H54 (cell line): ENCODE measurements at regions not wholly inside any gene's neighbourhood (a gene's known extent, or its start where the extent isn't known, plus 50 kb on each side); places are given as distances from the start of the nearest gene placed in this dataset.

Experiments used
- DNase-seq: peaks from one replicate; pipeline ENCODE4 v3.0.0; 2011; ENCODE audit warnings: low spot score, mixed read lengths; ENCODE audit not compliant: insufficient read length
- FAIRE-seq: peaks from 3 replicates; lab custom pipeline; 2011; peaks lifted over from hg19 to GRCh38; lab: Jason Lieb, UNC
- POLR2A ChIP-seq: IDR thresholded peaks from 2 replicates; pipeline ENCODE4 v1.6.1; 2011; ENCODE audit warnings: low read depth, mild to moderate bottlenecking, low read length

DNA sequence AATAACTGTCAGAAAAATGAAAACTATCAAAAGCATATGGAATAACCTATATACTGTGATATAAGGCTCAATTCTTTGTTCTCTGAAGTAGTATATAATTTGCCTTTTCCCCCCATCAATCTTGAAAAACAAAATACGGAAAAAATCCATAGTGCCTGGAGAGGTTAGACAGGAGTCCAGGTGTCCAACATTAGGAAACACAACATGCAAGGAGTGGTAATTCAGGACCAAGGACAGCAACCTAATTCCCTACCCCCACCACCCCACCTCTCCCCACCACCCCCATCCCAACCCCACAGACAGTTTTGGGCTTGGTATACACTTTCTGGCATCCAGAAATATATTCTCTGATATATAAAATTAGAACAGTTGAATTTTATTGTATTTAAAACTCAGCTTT is 55.1 kb upstream of the SLC25A26 start:
- TF ChIP-seq POLR2A: no peak
- no peak for DNase-seq
- FAIRE-seq: no peak

DNA sequence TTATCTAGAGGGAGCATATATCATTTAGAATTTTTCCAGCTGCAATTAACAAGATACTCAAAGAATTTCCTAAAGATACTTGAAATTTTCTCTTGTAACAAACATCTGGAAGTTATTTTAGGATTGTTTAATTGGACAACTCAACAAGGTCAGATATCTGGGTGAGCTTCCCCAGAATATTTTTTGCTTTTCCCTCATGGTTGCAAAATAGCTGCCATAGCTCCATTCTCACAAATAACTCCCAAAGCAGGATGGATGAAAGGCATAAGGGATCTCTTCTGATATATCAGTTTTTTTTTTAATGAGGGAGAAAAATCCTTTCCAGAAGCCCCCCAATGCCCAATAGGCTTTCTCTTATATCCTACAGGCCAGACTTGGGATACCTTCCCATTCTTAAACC is 56.6 kb upstream of the SLC25A26 start:
- DNase-seq: no peak
- TF ChIP-seq POLR2A: no peak
- no peak for FAIRE-seq

DNA sequence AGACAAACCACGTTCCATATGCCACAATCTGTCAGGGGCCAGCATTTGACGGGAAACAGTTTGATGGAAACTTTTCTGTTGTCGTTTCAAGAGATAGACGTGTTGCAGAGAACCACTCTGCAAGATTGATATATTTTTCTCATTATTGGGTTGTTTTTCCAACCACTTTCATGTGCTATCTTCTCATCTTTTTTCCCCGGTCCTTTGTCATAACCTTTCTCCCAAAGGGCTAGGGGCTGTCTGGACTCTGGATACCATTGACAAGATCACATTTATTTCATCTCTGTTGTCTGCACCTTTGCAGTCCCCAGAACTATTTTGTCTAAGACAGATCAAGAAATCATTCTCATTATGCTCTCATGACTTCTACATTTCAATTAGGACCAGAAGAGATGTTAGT is 57.6 kb upstream of the SLC25A26 start:
- DNase-seq (no peak), FAIRE-seq (no peak)
- no peak for TF ChIP-seq POLR2A

DNA sequence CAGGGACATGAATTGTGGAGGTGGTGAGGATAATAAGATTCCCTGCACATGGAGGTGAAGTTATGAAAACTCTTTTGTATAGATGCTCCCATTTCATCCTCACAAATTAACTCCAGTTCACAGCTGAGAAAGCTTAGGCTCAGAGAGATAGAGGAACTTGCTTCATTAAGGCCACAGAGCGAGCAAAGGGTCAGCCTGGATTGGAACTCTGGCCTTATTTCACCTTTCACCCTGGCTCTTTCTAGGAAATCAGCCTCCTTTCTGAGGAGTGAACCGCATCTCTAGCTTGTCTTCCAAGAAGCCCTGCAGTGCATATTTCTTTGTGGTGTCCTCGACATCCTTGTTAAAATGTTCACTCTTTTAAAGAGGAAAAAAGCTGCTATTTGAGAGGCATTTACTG is 58.0 kb upstream of the SLC25A26 start:
- DNase-seq (no peak), FAIRE-seq (no peak)
- no peak for TF ChIP-seq POLR2A

DNA sequence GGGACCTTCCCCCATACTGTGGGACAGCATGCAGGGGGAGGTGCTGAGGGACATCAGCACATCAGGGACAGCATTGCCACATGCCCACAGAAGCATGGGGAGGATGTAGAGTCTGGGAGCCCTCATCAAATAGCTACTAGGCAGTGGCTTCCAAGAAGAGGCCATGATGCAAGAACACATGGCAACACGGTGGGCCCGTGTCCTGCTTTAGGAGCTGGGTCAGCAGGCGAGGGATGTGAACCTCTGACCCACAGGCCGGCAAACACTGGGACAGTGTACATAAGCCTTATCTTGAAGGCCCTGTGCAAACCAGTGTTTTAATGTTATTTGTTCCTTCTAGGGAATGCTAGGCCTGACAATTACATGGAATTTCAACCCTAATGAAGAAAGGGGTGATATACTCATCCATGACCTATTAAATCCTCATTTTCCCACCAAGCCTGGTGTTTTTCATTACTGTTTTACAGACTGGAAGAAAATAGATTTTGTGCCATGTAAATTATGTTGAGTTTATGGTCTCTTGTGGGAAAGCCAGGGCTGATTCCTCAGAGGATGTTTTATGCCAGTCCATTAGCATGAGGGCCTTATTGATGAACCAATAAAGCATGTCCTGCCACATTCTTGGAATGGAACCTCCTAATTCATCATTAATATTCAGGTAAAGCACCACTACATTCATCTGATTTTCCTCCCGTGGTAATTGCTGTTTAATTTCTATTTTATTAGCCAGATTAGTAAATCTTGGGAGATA is 61.7 kb upstream of the SLC25A26 start:
- no peak for TF ChIP-seq POLR2A
- DNase-seq (no peak), FAIRE-seq (no peak)

DNA sequence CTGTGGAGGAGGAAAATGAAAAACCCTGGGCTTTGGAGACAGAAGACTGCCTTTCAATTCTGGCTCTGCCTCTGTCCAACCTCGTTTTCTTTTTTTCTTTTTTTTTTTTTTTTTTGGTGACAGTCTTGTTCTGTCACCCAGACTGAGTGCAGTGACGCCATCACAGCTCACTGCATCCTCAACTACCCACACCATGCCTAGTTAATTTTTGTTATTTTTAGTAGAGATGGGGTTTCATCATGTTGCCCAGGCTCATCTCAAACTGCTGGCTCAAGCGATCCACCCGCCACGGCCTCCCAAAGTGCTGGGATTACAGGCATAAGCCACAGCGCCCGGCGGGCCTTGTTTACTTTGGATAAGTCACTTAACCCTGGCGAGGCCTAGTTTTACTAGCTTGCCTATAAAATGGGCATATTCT is 66.3 kb upstream of the SLC25A26 start:
- no peak for FAIRE-seq
- no peak for DNase-seq

DNA sequence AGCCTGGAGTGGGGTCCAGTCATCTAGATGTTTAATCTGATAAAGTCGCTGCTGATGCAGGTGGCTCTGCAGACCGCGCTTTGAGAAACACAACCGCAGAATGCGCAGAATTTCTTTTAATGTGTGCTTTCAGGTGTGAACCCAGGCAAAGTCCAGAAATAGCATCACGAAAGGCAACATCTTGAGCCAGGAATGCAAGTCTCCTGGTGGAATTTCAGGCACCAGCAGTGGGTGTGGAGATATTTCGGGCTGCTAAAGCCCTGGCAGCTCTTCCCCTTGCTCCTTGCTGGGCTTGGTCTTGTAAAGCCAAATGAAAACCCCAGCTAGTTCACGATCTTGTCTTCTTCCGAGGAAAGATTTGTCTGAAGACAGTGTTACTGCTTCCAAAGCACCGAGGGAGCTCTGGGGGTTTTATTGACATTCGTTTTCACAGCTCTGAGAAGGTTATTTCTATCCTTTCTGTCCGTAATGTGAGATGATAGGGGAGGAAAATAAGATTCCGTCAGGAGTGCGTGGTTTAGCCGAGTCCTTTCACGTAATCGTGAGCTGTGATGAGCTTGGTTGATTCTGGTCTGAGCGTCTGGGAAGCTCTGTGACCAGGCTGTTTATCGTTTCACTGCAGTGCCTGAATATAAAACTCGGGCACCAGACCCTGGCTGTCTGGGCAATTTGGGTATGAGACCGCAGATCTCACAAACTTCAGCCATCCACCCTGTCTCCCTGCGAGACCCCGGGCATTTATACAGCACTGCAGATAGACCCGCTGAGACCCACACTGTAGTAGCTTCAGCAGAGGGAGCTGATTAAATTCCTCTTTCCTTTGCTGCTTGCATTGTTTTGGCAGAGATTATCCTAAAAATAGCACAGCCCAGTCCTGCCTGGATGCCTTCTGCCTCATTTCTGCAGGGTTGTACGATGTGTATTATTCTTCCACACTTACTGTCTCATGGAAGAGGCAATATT is 67.0 kb upstream of the SLC25A26 start:
- FAIRE-seq (no peak), DNase-seq (no peak)

More for the DNA sequence above, 66.3 kb upstream of the SLC25A26 start:
- no peak for TF ChIP-seq POLR2A

DNA sequence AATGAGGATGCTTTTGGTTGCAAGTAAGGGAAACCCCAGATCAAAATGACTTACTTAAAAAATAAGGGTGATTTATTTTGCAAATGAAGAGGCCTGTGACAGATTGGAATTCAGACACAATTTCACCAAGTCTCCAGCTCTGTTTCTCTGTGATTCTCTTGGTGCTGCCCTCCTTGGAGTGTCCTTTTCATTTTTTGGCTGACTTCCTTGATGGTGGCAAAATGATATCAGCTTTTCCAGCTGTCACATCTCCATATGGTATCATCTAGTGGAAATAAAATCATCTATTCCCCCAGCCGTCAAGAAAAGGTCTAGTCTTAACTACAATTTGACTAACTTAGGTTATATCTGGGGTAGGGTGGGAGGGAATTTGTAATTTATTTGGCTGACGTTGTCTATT is 68.5 kb upstream of the SLC25A26 start:
- DNase-seq (no peak), FAIRE-seq (no peak)
- no peak for TF ChIP-seq POLR2A

More for the DNA sequence above, 67.0 kb upstream of the SLC25A26 start:
- no peak for TF ChIP-seq POLR2A

DNA sequence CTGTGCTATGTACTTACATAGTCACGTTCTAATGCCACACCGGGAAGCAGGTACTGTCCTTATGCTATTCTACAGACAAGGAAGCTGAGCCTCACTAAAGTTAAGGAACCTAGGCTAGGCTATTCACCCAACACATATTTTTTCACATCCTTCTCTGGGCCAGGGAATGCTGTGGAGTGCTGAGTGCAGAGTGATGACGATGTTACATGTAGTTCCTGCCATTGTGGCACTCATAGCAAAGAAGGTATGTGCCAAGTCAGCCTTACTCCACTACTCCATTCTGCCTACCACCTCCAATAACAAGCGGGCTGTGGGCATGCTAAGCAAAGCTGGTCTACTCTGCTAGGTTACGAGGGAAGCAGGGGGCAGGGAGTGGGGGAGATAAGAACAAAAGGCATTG is 69.8 kb upstream of the SLC25A26 start:
- DNase-seq: no peak
- no peak for FAIRE-seq
- TF ChIP-seq POLR2A: no peak

DNA sequence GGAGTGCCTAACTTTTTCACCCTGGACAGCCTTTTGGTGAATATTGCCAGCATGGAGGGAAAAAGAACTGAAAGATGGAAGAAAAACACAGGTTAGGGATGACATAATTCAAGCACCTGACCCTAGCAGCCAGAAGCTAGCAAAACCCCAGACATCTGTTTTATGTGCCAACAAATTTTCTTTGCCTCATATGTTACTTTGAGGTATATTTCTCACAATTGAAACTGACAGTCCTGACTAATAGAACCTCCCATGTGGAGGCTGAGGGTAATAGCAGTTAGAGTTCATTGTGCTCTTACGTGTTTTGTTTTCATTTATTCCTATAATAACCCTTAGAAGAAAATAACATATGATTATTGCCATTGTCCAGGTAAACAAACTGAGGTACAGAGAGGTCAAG is 71.5 kb upstream of the SLC25A26 start:
- no peak for DNase-seq
- no peak for FAIRE-seq
- no peak for TF ChIP-seq POLR2A

DNA sequence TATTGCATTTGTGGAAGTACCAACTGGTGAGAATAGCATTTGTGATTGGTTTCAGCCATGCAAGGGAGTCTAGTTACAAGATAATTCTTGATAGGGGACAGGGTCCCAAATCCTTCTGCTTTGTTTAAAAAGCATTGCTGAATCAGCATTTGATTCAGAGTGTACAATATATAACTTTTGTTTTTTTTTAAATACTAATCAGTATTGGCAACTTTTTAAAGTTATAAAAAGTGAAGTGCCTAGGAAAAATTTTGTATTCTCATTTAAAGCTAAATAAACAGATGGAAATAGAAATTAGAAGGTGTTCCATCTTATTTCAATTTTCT is 75.4 kb upstream of the SLC25A26 start:
- FAIRE-seq (no peak), DNase-seq (no peak)

DNA sequence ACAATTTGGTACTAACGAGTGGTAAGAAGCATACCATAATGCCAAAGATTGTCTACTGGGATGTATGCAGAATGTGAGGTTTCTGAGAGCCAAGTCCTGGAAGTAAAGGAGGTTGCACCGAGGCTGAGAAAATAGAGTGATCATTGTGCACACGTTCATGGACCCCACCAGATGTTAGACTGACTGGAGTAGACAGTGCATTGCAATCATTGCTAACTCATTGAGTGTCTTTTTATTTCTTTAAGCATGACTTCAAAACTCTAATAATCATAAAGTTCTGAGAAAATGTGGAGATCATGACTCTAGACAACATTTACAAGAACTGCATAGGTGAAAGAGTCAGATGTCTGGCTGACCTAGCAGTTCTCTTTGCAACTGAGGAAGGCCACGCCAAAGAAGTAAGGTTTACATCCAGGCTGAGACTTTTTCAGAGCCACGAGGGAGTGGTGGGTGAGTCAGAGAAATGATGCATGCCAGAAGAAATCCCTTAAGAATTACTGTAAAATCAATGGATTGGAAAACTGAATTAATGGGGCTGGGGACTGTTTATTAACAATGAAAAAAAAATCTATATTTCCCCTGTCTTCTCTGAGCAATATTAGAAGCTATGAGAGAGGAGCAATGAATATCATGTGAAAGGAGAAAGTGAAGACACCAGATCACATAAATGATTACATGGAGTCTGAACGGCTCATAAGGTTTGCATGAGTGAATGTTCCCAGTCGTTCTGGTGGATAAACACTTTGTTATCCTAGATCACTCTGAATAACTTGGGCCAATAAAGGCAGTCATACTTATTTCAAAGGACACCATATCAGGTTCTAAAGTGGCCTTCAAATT is 76.0 kb upstream of the SLC25A26 start:
- no peak for TF ChIP-seq POLR2A
- FAIRE-seq (peak; percentile 93), DNase-seq (no peak)

More for the DNA sequence above, 75.4 kb upstream of the SLC25A26 start:
- TF ChIP-seq POLR2A: no peak

DNA sequence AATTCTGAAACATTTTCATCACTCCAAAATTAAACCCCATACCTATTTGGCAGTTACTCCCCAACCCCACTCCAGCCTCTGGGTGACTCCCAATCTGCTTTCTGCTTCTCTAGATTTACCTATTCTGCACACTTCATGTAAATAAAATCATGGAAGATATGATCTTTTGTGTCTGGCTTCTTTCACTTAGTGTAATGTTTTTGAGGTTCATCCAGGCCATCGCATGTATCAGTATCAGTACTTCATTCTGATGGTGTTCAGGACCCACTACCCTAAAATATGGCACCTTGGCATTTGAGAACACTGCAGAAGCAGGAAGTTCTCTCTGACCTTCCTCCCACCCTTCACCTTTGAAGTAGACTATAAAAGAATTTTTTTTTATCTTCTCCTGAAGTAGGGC is 78.7 kb upstream of the SLC25A26 start:
- TF ChIP-seq POLR2A: no peak
- DNase-seq (no peak), FAIRE-seq (no peak)
